ENCODE measurements at regions not wholly inside any gene's neighbourhood (a gene's known extent, or its start where the extent isn't known, plus 50 kb on each side); places are given as distances from the start of the nearest gene placed in this dataset.
A peak's percentile ranks its signal among the peaks of the same experiment; 100 is the strongest.

- no peak overlapping the region for H2BK15ac ChIP-seq (replicated peaks; ENCODE audit: low read depth)
- H3K79me2 ChIP-seq (ENCODE audit: control insufficient read depth, insufficient read depth, low read length) = no peaks in the 10 kb centered on the region
- H3K23ac ChIP-seq (ENCODE audit: low read length) = no peak overlapping the region
- H3K27ac ChIP-seq (ENCODE audit: low read depth, low read length) = no peak overlapping the region
- no peaks in the 10 kb centered on the region for H3K27me3 ChIP-seq (ENCODE audit: insufficient read depth, low read length, poor library complexity)
- no peak overlapping the region for H3K4me2 ChIP-seq (ENCODE audit: low read length)
- H2BK5ac ChIP-seq (ENCODE audit: low read length) = no peak overlapping the region
- no peak overlapping the region for H4K5ac ChIP-seq (ENCODE audit: low read length)
- H2AK5ac ChIP-seq (ENCODE audit: low read length) = no peak overlapping the region
- no peaks in the 10 kb centered on the region for H3K79me1 ChIP-seq (ENCODE audit: low read length)
- no peak overlapping the region for H4K8ac ChIP-seq (ENCODE audit: low read depth, low read length)
- no CpG with 5 or more reads among the region's 3 CpGs for WGBS (ENCODE audit: extremely low coverage, insufficient coverage, low lambda C conversion rate)
- H3K18ac ChIP-seq (ENCODE audit: low read length) = no peak overlapping the region
- H3K9ac ChIP-seq (ENCODE audit: low read length) = no peak overlapping the region
- no peaks in the 10 kb centered on the region for H3K36me3 ChIP-seq (ENCODE audit: control insufficient read depth, insufficient read depth, low read length)
- H2BK120ac ChIP-seq (ENCODE audit: low read depth, low read length) = no peak overlapping the region
- no peak overlapping the region for H3K4me3 ChIP-seq (ENCODE audit: low read length)
- DNase-seq = no peak
- H3K4ac ChIP-seq (ENCODE audit: low read depth, low read length) = no peak overlapping the region
- H3K4me1 ChIP-seq (ENCODE audit: control insufficient read depth, low read depth, low read length) = peaks cover 6% of the 10 kb centered on the region
- H3K56ac ChIP-seq (ENCODE audit: low read length) = no peak overlapping the region
Observed at GRCh38 chr12:87388376-87388775, 640.8 kb downstream of the C12orf50 start.

- H3K4me1 ChIP-seq (ENCODE audit: control insufficient read depth, low read depth, low read length) = peaks cover 9% of the 10 kb centered on the region
- no peak overlapping the region for H3K4ac ChIP-seq (ENCODE audit: low read depth, low read length)
- no peak overlapping the region for H2AK5ac ChIP-seq (ENCODE audit: low read length)
- no peak overlapping the region for H3K18ac ChIP-seq (ENCODE audit: low read length)
- no peak overlapping the region for H3K4me3 ChIP-seq (ENCODE audit: low read length)
- no peaks in the 10 kb centered on the region for H3K79me1 ChIP-seq (ENCODE audit: low read length)
- H4K5ac ChIP-seq (ENCODE audit: low read length) = no peak overlapping the region
- no peak overlapping the region for H3K4me2 ChIP-seq (ENCODE audit: low read length)
- H3K27ac ChIP-seq (ENCODE audit: low read depth, low read length) = no peak overlapping the region
- H4K8ac ChIP-seq (ENCODE audit: low read depth, low read length) = no peak overlapping the region
- no peak overlapping the region for H2BK15ac ChIP-seq (replicated peaks; ENCODE audit: low read depth)
- no peak overlapping the region for H2BK5ac ChIP-seq (ENCODE audit: low read length)
- no peak overlapping the region for H3K23ac ChIP-seq (ENCODE audit: low read length)
- H2BK120ac ChIP-seq (ENCODE audit: low read depth, low read length) = no peak overlapping the region
- no peak overlapping the region for H3K9ac ChIP-seq (ENCODE audit: low read length)
- no peak overlapping the region for H3K56ac ChIP-seq (ENCODE audit: low read length)
- no peaks in the 10 kb centered on the region for H3K27me3 ChIP-seq (ENCODE audit: insufficient read depth, low read length, poor library complexity)
- no peaks in the 10 kb centered on the region for H3K36me3 ChIP-seq (ENCODE audit: control insufficient read depth, insufficient read depth, low read length)
- DNase-seq = no peak
- no peaks in the 10 kb centered on the region for H3K79me2 ChIP-seq (ENCODE audit: control insufficient read depth, insufficient read depth, low read length)
Observed at GRCh38 chr12:87385322-87385721, 643.9 kb downstream of the C12orf50 start.

GRCh38 chr12:87384226-87384625 is 645.0 kb downstream of the C12orf50 start:
- Histone ChIP-seq H3K18ac (ENCODE audit: low read length) (no peak overlapping the region), H3K56ac (ENCODE audit: low read length) (no peak overlapping the region), H3K9ac (ENCODE audit: low read length) (no peak overlapping the region), H3K4ac (ENCODE audit: low read depth, low read length) (no peak overlapping the region), H3K27me3 (ENCODE audit: insufficient read depth, low read length, poor library complexity) (no peaks in the 10 kb centered on the region), H4K5ac (ENCODE audit: low read length) (no peak overlapping the region), H3K4me3 (ENCODE audit: low read length) (no peak overlapping the region), H3K79me2 (ENCODE audit: control insufficient read depth, insufficient read depth, low read length) (no peaks in the 10 kb centered on the region), H3K79me1 (ENCODE audit: low read length) (no peaks in the 10 kb centered on the region), H4K8ac (ENCODE audit: low read depth, low read length) (peak overlapping the region; percentile 13), H3K36me3 (ENCODE audit: control insufficient read depth, insufficient read depth, low read length) (no peaks in the 10 kb centered on the region), H3K4me2 (ENCODE audit: low read length) (no peak overlapping the region), H2BK15ac (replicated peaks; ENCODE audit: low read depth) (no peak overlapping the region), H2BK120ac (ENCODE audit: low read depth, low read length) (no peak overlapping the region), H3K23ac (ENCODE audit: low read length) (no peak overlapping the region), H2BK5ac (ENCODE audit: low read length) (no peak overlapping the region), H3K27ac (ENCODE audit: low read depth, low read length) (no peak overlapping the region), H2AK5ac (ENCODE audit: low read length) (peak overlapping the region; percentile 22), H3K4me1 (ENCODE audit: control insufficient read depth, low read depth, low read length) (peaks cover 9% of the 10 kb centered on the region)
- DNase-seq = no peak
- WGBS (ENCODE audit: extremely low coverage, insufficient coverage, low lambda C conversion rate) = no CpG with 5 or more reads among the region's 3 CpGs

GRCh38 chr12:87383680-87384079 is 645.5 kb downstream of the C12orf50 start:
- peaks cover 9% of the 10 kb centered on the region for H3K4me1 ChIP-seq (ENCODE audit: control insufficient read depth, low read depth, low read length)
- H3K27ac ChIP-seq (ENCODE audit: low read depth, low read length) = no peak overlapping the region
- peak; percentile 42 for DNase-seq
- no peak overlapping the region for H3K4ac ChIP-seq (ENCODE audit: low read depth, low read length)
- H2BK5ac ChIP-seq (ENCODE audit: low read length) = no peak overlapping the region
- H3K56ac ChIP-seq (ENCODE audit: low read length) = no peak overlapping the region
- no peaks in the 10 kb centered on the region for H3K79me2 ChIP-seq (ENCODE audit: control insufficient read depth, insufficient read depth, low read length)
- no peaks in the 10 kb centered on the region for H3K36me3 ChIP-seq (ENCODE audit: control insufficient read depth, insufficient read depth, low read length)
- no peak overlapping the region for H3K4me2 ChIP-seq (ENCODE audit: low read length)
- no peak overlapping the region for H3K9ac ChIP-seq (ENCODE audit: low read length)
- H3K79me1 ChIP-seq (ENCODE audit: low read length) = no peaks in the 10 kb centered on the region
- H4K5ac ChIP-seq (ENCODE audit: low read length) = no peak overlapping the region
- H2BK15ac ChIP-seq (replicated peaks; ENCODE audit: low read depth) = no peak overlapping the region
- no peak overlapping the region for H4K8ac ChIP-seq (ENCODE audit: low read depth, low read length)
- no peak overlapping the region for H2BK120ac ChIP-seq (ENCODE audit: low read depth, low read length)
- no peak overlapping the region for H3K23ac ChIP-seq (ENCODE audit: low read length)
- H3K18ac ChIP-seq (ENCODE audit: low read length) = no peak overlapping the region
- H3K27me3 ChIP-seq (ENCODE audit: insufficient read depth, low read length, poor library complexity) = no peaks in the 10 kb centered on the region
- H2AK5ac ChIP-seq (ENCODE audit: low read length) = no peak overlapping the region
- H3K4me3 ChIP-seq (ENCODE audit: low read length) = no peak overlapping the region

GRCh38 chr12:87382959-87383566 is 646.1 kb downstream of the C12orf50 start:
- H4K8ac ChIP-seq (ENCODE audit: low read depth, low read length) = no peak overlapping the region
- no peak overlapping the region for H3K9ac ChIP-seq (ENCODE audit: low read length)
- H3K4me2 ChIP-seq (ENCODE audit: low read length) = no peak overlapping the region
- no peak overlapping the region for H3K4ac ChIP-seq (ENCODE audit: low read depth, low read length)
- H3K79me1 ChIP-seq (ENCODE audit: low read length) = no peaks in the 10 kb centered on the region
- H3K79me2 ChIP-seq (ENCODE audit: control insufficient read depth, insufficient read depth, low read length) = no peaks in the 10 kb centered on the region
- peaks cover 9% of the 10 kb centered on the region for H3K4me1 ChIP-seq (ENCODE audit: control insufficient read depth, low read depth, low read length)
- H3K18ac ChIP-seq (ENCODE audit: low read length) = no peak overlapping the region
- no CpG with 5 or more reads among the region's 2 CpGs for WGBS (ENCODE audit: extremely low coverage, insufficient coverage, low lambda C conversion rate)
- H2BK5ac ChIP-seq (ENCODE audit: low read length) = no peak overlapping the region
- H2BK120ac ChIP-seq (ENCODE audit: low read depth, low read length) = no peak overlapping the region
- H3K56ac ChIP-seq (ENCODE audit: low read length) = no peak overlapping the region
- no peak overlapping the region for H2AK5ac ChIP-seq (ENCODE audit: low read length)
- DNase-seq = peak; percentile 57
- no peak overlapping the region for H3K23ac ChIP-seq (ENCODE audit: low read length)
- H4K5ac ChIP-seq (ENCODE audit: low read length) = no peak overlapping the region
- no peaks in the 10 kb centered on the region for H3K27me3 ChIP-seq (ENCODE audit: insufficient read depth, low read length, poor library complexity)
- no peaks in the 10 kb centered on the region for H3K36me3 ChIP-seq (ENCODE audit: control insufficient read depth, insufficient read depth, low read length)
- H2BK15ac ChIP-seq (replicated peaks; ENCODE audit: low read depth) = no peak overlapping the region
- H3K27ac ChIP-seq (ENCODE audit: low read depth, low read length) = no peak overlapping the region
- no peak overlapping the region for H3K4me3 ChIP-seq (ENCODE audit: low read length)

GRCh38 chr12:87382436-87382835 is 646.8 kb downstream of the C12orf50 start:
- Histone ChIP-seq H3K4ac (ENCODE audit: low read depth, low read length) (no peak overlapping the region), H3K79me1 (ENCODE audit: low read length) (no peaks in the 10 kb centered on the region), H3K36me3 (ENCODE audit: control insufficient read depth, insufficient read depth, low read length) (no peaks in the 10 kb centered on the region), H2BK5ac (ENCODE audit: low read length) (no peak overlapping the region), H2BK15ac (replicated peaks; ENCODE audit: low read depth) (no peak overlapping the region), H2BK120ac (ENCODE audit: low read depth, low read length) (no peak overlapping the region), H3K56ac (ENCODE audit: low read length) (no peak overlapping the region), H3K4me1 (ENCODE audit: control insufficient read depth, low read depth, low read length) (peaks cover 9% of the 10 kb centered on the region), H4K8ac (ENCODE audit: low read depth, low read length) (no peak overlapping the region), H3K27ac (ENCODE audit: low read depth, low read length) (no peak overlapping the region), H3K4me2 (ENCODE audit: low read length) (no peak overlapping the region), H3K27me3 (ENCODE audit: insufficient read depth, low read length, poor library complexity) (no peaks in the 10 kb centered on the region), H3K4me3 (ENCODE audit: low read length) (no peak overlapping the region), H2AK5ac (ENCODE audit: low read length) (no peak overlapping the region), H3K23ac (ENCODE audit: low read length) (no peak overlapping the region), H3K79me2 (ENCODE audit: control insufficient read depth, insufficient read depth, low read length) (no peaks in the 10 kb centered on the region), H3K18ac (ENCODE audit: low read length) (no peak overlapping the region), H4K5ac (ENCODE audit: low read length) (no peak overlapping the region), H3K9ac (ENCODE audit: low read length) (no peak overlapping the region)
- DNase-seq = peak; percentile 83
- WGBS (ENCODE audit: extremely low coverage, insufficient coverage, low lambda C conversion rate) = no CpG with 5 or more reads among the region's 2 CpGs

Data from mesendoderm (in vitro differentiated cells).